Parathyroid adenoma (tissue), 2 donors: ENCODE measurements at regions not wholly inside any gene's neighbourhood (a gene's known extent, or its start where the extent isn't known, plus 50 kb on each side); places are given as distances from the start of the nearest gene placed in this dataset.

Experiments
- H2AFZ ChIP-seq: fragments of 300-600 bp; sonication (generic); one replicate; pipeline ENCODE4 v1.7.0; 2017; ENCODE audit warnings: antibody characterized with exemption, mild to moderate bottlenecking
- H3K27ac ChIP-seq: fragments of 300-600 bp; sonication (generic); one replicate; pipeline ENCODE4 v1.7.0; 2017
- H3K27me3 ChIP-seq: fragments of 300-600 bp; sonication (generic); one replicate; pipeline ENCODE4 v1.7.0; 2017; ENCODE audit warnings: low read length; ENCODE audit not compliant: control insufficient read depth, insufficient read depth
- H3K36me3 ChIP-seq: fragments of 300-600 bp; sonication (generic); one replicate; pipeline ENCODE4 v1.7.0; 2017; ENCODE audit warnings: low read length; ENCODE audit not compliant: control insufficient read depth, insufficient read depth
- H3K4me1 ChIP-seq: fragments of 300-600 bp; sonication (generic); one replicate; pipeline ENCODE4 v1.7.0; 2017; ENCODE audit warnings: control low read depth
- H3K4me2 ChIP-seq: fragments of 300-600 bp; sonication (generic); one replicate; pipeline ENCODE4 v1.7.0; 2017; ENCODE audit warnings: low read length
- H3K4me3 ChIP-seq: fragments of 300-600 bp; sonication (generic); one replicate; pipeline ENCODE4 v1.7.0; 2017; ENCODE audit warnings: low read depth, low read length
- H3K79me2 ChIP-seq: fragments of 300-600 bp; sonication (generic); one replicate; pipeline ENCODE4 v1.7.0; 2017; ENCODE audit warnings: control low read depth
- H3K9ac ChIP-seq: fragments of 300-600 bp; sonication (generic); one replicate; pipeline ENCODE4 v1.7.0; 2017; ENCODE audit warnings: mild to moderate bottlenecking
- H3K9me3 ChIP-seq: fragments of 300-600 bp; sonication (generic); one replicate; pipeline ENCODE4 v1.7.0; 2017; ENCODE audit warnings: low read length; ENCODE audit not compliant: control insufficient read depth
- TF ChIP-seq, protein P1 (sequence below): fragments of 300-600 bp; sonication (generic); IDR thresholded peaks from one replicate; pipeline ENCODE4 v1.7.0; 2017; ENCODE audit warnings: antibody characterized with exemption, mild to moderate bottlenecking
- donor health status: primary hyperparathyroidism.

GRCh38 chr11:92632495-92632894 is 337.0 kb upstream of the MTNR1B start:
- Histone ChIP-seq H2AFZ (no peak overlapping the region), H3K4me2 (no peak overlapping the region), H3K36me3 (no peaks in the 10 kb centered on the region), H3K4me1 (no peaks in the 10 kb centered on the region), H3K4me3 (no peak overlapping the region), H3K27me3 (no peaks in the 10 kb centered on the region), H3K9me3 (no peaks in the 10 kb centered on the region), H3K27ac (no peak overlapping the region), H3K9ac (no peak overlapping the region), H3K79me2 (no peaks in the 10 kb centered on the region)
- TF ChIP-seq, protein P1, sequence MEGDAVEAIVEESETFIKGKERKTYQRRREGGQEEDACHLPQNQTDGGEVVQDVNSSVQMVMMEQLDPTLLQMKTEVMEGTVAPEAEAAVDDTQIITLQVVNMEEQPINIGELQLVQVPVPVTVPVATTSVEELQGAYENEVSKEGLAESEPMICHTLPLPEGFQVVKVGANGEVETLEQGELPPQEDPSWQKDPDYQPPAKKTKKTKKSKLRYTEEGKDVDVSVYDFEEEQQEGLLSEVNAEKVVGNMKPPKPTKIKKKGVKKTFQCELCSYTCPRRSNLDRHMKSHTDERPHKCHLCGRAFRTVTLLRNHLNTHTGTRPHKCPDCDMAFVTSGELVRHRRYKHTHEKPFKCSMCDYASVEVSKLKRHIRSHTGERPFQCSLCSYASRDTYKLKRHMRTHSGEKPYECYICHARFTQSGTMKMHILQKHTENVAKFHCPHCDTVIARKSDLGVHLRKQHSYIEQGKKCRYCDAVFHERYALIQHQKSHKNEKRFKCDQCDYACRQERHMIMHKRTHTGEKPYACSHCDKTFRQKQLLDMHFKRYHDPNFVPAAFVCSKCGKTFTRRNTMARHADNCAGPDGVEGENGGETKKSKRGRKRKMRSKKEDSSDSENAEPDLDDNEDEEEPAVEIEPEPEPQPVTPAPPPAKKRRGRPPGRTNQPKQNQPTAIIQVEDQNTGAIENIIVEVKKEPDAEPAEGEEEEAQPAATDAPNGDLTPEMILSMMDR: no peak

GRCh38 chr11:92633820-92634219 is 335.6 kb upstream of the MTNR1B start:
- TF ChIP-seq, protein P1: no peak

DNA sequence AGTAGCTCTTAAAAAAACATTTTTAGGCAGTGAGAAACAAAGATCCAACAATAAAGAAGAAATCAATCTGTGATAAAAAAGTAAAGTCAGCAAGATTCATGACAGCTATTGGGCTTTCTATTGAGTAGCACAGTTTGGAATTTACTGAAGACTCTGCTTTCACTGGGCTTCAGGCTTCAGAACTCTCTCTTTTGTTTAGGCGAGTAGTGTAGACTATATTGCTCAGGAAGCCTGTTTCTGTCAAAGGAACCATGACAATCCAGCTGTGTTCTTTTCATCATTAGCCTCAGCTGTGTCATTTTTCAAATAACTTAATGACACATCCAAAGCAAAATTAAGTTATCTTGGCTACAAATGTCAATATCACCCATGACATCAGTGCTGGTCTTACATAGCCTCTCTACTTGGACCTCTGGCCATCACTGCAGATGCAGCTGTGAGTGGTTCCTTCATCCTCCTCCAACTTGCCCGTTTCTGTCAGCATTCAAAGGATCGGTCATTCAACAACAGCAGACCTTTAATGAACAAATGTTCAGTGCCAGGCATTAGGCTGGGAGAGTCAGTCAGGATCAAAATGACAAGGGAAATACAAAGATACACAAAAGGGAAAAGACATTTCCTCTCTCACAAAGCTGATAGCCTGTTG is 332.8 kb upstream of the MTNR1B start:
- Histone ChIP-seq H3K9ac (no peak overlapping the region), H3K27me3 (no peaks in the 10 kb centered on the region), H3K9me3 (no peaks in the 10 kb centered on the region), H3K36me3 (no peaks in the 10 kb centered on the region), H3K27ac (no peak overlapping the region), H3K4me3 (no peak overlapping the region), H3K4me1 (no peaks in the 10 kb centered on the region), H2AFZ (no peak overlapping the region), H3K4me2 (no peak overlapping the region), H3K79me2 (no peaks in the 10 kb centered on the region)
- TF ChIP-seq, protein P1: no peak

More at GRCh38 chr11:92633820-92634219, 335.6 kb upstream of the MTNR1B start:
- H2AFZ ChIP-seq: no peak overlapping the region
- H3K4me3 ChIP-seq: no peak overlapping the region
- H3K9me3 ChIP-seq: no peaks in the 10 kb centered on the region
- no peaks in the 10 kb centered on the region for H3K27me3 ChIP-seq
- H3K4me2 ChIP-seq: no peak overlapping the region
- no peaks in the 10 kb centered on the region for H3K79me2 ChIP-seq
- H3K4me1 ChIP-seq: no peaks in the 10 kb centered on the region
- no peak overlapping the region for H3K9ac ChIP-seq
- H3K27ac ChIP-seq: no peak overlapping the region
- H3K36me3 ChIP-seq: no peaks in the 10 kb centered on the region

GRCh38 chr11:92638678-92639077 is 330.8 kb upstream of the MTNR1B start:
- Histone ChIP-seq H3K4me1 (no peaks in the 10 kb centered on the region), H3K27ac (no peak overlapping the region), H3K27me3 (no peaks in the 10 kb centered on the region), H2AFZ (no peak overlapping the region), H3K79me2 (no peaks in the 10 kb centered on the region), H3K9me3 (no peaks in the 10 kb centered on the region), H3K9ac (no peak overlapping the region), H3K36me3 (no peaks in the 10 kb centered on the region), H3K4me3 (no peak overlapping the region), H3K4me2 (no peak overlapping the region)
- TF ChIP-seq, protein P1: no peak
